ENCODE measurements at regions not wholly inside any gene's neighbourhood (a gene's known extent, or its start where the extent isn't known, plus 50 kb on each side); places are given as distances from the start of the nearest gene placed in this dataset.

DNA sequence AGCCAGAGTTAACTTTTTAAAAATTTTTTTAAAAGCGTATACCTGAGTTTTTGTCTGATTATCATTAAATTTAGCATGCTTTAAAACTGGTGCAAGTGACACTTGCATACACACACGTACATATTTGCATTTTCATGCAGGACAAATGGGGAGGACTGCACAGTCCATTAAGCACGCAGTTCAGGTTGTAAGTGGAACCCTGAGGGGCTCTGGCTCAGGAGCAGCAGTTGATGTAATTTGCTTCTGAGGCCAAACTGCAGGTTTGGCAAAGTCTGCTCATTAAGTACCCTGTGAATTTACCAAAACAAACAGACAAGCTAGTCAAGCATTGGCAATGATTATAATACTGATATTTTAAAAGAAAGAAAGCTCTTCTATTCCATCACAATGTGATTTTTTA is 215.8 kb upstream of the PFKP start:
- TF ChIP-seq, protein P1, sequence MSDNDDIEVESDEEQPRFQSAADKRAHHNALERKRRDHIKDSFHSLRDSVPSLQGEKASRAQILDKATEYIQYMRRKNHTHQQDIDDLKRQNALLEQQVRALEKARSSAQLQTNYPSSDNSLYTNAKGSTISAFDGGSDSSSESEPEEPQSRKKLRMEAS (CRISPR knock-in tag; IDR thresholded peaks at IDR 0.05), result no peak
- TF ChIP-seq MYBL2 (CRISPR knock-in tag; IDR thresholded peaks at IDR 0.05) (no peak), CTCF (IDR thresholded peaks at IDR 0.05) (no peak), NFE2L1 (CRISPR knock-in tag; IDR thresholded peaks at IDR 0.05) (no peak), ATF2 (CRISPR knock-in tag; IDR thresholded peaks at IDR 0.05; ENCODE audit: borderline replicate concordance, low read depth) (no peak), PREB (CRISPR knock-in tag; IDR thresholded peaks at IDR 0.05; ENCODE audit: borderline replicate concordance) (no peak), AR (CRISPR knock-in tag; IDR thresholded peaks at IDR 0.05) (no peak), ZNF416 (CRISPR knock-in tag; IDR thresholded peaks at IDR 0.05) (no peak), JUN (CRISPR knock-in tag; IDR thresholded peaks at IDR 0.05) (no peak), SP1 (CRISPR knock-in tag; conservative IDR thresholded peaks at IDR 0.05) (no peak), FOXJ3 (CRISPR knock-in tag; IDR thresholded peaks at IDR 0.05; ENCODE audit: borderline replicate concordance) (no peak), NR2C2 (CRISPR knock-in tag; IDR thresholded peaks at IDR 0.05) (no peak), NFYB (CRISPR knock-in tag; conservative IDR thresholded peaks at IDR 0.05; ENCODE audit: low read depth) (no peak)
- TF ChIP-seq, protein P2, sequence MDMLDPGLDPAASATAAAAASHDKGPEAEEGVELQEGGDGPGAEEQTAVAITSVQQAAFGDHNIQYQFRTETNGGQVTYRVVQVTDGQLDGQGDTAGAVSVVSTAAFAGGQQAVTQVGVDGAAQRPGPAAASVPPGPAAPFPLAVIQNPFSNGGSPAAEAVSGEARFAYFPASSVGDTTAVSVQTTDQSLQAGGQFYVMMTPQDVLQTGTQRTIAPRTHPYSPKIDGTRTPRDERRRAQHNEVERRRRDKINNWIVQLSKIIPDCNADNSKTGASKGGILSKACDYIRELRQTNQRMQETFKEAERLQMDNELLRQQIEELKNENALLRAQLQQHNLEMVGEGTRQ (CRISPR knock-in tag; IDR thresholded peaks at IDR 0.05), result no peak
